Right renal pelvis (tissue), 4 donors: ENCODE measurements at regions not wholly inside any gene's neighbourhood (a gene's known extent, or its start where the extent isn't known, plus 50 kb on each side); places are given as distances from the start of the nearest gene placed in this dataset.
"Not testable (repeated sequence)": the region's sequence is repeated elsewhere in the genome, so short reads cannot be mapped to it uniquely, and the experiment has no call there.

Experiments
- DNase-seq, 4 donors: peaks; one replicate each; pipeline ENCODE4 v3.0.0-alpha.2; 2013; ENCODE audit warnings: low read depth in 4 of 4, low spot score in 3 of 4, missing footprints in 1 of 4

DNA sequence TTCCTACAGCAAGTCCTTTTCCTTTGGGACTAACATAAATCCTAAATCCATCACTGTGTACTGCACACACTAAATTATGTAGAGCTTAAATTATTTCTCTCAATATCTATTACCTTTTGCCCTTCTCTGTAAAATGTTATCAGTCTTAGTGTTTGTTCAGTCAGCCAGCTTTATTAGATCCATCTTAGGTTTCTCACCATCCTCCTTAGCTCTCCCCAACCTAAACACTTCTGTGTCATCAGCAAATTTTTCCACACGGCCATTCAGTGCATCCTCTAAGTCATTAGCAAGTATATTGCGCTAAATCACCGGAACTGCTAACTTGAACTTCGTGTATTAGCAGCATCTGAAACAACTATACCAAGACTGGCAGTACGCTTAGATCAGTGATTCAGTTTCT, 142.1 kb upstream of the ZNF438 start:
- no peak for DNase-seq

DNA sequence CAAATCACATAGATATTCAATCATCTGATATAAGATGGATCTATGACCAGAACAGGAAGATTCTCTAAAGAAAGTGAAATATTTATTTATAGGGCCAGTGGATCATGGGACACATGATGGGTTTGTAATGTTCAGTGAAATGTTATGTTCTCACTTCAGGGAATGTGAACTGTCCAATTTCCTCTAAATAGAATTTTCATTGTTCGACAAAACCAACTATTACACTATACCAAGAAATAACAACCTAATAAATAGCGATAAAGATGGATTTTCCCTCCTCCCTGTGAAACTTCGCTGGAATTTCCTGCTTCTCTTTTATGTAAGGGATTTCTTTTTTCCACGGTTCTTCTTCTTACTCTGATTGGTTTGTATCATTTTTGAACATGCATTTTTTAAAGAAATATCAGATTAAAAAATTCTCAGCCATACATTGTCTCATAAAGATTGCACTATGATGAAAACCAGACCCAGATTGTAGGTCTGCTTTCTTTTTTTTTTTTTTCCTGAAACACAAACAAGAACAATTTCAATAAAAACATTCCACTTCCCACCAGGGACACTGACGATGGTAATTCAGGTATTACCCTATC, 139.8 kb upstream of the ZEB1 start:
- DNase-seq, result no peak

DNA sequence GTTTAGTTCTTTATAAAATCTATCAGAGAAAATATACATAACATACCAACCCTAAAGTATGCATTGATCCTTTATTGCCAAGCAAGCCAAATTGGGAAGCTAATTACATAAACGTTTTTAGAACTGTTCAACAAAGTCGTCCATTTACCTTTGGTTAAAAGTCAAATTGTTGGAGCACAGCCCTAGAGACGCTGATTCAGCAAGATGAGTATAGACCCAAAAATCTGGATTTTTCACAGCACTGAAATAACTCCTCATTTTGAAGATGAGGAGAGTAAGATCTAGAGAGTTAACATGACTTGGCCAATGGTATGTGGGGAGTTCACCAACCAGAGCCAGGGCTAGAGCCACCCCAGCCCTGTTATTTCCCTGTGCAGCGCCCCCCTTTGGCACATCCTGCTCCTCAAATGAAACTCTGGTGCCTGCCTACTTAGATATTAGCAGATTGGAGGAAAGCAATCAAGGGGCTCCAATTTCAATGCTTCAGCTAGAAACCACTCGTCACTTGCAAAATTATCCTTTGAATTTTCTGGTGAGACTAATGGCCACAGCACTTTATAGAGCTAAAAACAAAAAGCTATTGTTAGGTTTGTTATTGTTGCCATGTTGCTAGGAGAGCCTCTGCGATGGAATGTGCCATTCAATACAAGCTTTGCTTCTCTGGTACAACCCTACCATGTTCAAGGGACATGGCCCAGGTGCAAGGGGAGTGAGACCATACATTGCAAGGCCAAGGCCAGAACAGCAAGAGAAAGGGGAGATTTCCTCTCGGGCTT, 132.6 kb upstream of the ZEB1 start:
- DNase-seq, result peak in 2 of 4 donors; percentile 0 to 6

DNA sequence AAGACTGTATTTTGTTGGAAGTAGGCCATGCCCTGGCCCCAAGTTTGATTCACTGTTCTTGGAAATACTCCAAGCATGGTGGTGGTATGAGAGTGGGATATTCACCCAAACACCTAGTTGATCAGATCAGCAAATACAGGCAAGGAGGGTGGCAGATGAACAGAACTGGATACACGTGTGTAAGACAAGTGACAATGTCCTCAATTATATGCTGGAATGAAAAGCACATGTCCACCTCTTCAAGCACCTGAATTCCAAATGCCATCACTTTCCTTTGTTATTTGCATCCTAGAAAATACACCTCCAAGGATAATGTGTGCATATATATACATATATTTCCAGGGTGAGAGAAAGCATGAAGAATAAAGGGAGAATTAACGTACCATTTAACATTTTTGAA, 131.8 kb upstream of the ZEB1 start:
- no peak for DNase-seq

DNA sequence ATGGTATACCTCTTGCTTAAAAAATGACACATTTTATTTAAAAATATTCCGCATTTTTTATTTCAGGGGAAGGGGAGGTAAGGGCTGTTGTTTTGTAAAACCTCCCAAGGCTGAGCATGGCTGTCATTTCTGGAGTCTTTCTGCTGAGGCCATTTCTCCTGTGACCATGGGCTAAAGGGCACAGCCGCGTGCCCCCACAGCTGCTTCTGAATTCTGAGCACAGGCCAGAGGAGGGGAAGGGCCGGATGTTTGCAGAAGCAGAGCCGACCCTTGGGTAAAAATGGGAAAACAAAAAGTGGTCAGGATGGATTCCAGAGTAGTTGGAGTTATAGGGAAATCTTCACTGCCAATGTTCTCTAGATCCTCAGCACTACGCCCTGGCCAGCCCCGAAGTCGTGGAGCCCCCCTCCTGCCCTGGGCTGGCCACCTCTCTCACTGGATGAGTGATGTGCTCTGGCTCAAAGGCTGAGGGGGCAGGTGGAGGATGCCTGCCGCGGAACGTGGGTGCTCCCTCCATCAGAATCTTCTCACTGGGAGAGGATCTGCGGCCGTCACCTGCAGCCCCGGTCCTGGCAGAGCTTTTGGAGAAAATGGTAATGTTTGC, 131.3 kb upstream of the ZEB1 start:
- no peak for DNase-seq

DNA sequence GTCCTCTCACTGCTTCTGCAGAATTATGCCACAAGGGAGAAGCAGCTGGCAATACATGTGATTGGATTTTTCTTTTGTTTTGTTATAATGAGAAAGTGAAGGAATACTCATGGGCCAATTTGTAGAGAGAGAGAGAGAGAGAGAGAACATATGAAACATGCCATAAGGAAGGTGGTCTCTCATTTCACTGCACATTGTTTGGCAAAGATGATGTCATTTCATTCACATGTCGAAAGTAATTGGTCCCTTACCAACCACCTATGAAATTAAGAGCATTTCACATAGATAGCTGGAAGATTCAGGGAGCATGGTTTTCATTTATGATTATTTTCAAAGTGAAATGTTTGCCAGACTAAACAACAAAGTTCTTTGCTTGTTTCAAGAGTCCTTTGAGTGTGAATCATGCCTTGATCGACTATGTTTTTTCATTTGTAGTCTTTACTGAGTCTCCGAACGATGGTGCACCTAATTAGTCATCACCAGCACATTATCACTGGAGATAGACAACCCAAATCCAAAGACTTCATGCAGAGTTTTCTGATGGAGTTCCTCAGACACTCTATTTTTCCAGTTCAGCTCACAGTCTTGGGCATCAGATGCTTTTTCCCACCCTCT, 130.1 kb upstream of the ZEB1 start:
- DNase-seq, result no peak

DNA sequence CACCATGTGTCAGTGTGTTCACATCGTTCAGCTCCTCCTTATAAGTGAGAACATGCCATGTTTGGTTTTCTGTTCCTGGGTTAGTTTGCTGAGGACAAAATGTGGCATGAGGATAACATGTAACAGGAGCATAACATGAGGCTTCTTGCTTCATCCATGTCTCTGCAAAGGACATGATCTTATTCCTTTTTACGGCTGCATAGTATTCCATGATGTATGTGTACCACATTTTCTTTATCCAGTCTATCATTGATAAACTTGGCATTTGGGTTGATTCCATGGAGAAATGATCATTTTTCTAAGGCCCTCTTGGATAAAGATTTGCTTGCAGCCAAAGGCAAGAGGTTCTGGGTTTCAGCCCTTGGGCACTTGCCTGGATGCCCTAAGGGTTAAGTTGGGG, 128.5 kb upstream of the ZEB1 start:
- no peak for DNase-seq

DNA sequence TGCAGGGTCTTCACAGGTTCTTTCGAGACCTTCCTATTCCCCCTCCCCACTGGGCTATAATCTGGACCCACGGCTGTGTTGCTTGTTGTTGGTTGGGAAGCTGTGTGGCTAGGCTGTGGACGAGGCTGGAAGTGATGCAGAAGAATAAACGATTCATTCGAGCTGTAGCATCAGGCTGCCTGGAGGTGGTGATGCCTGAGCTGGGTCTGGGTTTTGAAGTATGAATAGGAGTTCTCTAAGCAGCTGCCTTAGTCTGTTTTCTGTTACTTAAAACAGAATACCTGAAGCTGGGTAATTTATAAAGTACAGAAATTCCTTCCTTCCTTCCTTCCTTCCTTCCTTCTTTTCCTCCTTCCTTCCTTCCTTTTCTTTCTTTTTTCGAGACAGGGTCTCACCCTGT, 126.5 kb upstream of the ZEB1 start:
- no peak for DNase-seq

DNA sequence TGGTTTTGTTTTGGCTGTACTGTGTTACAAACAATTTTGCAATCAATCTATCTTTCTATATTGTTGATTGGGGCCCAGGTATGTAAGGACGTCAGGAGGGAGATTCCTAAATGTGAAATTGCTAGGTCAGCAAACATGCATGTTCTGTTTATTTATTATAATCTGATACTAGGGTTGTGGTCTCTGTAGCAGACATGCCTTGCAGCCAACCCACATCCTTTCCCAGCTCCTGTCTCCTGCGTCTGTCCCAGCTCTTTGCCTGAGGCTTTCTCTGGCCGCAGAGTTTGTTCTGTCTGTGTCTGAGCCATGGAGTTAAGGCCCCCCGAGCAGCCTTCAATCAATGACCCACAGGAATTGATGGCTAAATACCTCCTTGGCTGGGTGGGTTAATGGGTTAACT, 124.0 kb upstream of the ZEB1 start:
- DNase-seq, result no peak

DNA sequence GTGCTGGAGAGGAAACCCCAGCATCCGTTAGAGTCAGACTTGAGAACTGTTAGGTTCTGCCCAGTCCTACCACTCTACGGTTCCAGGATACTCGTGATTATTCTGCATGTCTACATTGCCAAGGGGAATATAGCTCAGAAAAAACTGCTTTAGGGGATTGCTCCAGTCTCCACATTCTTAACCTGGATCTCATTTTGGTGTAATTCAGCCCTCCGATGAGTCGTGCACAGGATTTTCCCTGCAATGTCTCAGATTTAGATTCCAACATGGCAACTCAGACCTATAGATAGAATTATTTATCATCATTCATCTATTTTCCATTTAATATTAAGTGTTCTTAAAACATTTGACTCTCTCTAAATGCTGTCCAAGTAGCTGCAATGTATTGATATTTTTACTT, 121.1 kb upstream of the ZEB1 start:
- DNase-seq, result no peak

DNA sequence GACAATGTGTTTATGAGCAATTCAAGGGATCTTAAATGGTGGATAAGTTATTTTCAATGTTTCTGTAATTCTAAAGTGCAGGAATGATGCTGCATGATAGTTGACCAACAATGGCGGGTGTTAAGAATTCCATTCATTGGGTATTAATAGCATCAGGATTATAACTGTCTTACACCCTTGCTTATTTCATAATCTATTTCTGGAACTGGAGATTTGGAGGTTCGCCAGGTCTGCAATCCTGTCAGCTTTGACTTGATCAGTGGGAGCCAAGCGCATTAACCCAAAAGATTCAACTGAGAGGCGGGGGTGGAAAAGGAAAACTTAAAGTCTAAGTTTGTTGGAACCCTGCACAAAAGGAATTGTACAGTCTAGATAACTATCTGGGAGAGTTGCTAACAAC, 114.9 kb upstream of the ZEB1 start:
- DNase-seq, result no peak

DNA sequence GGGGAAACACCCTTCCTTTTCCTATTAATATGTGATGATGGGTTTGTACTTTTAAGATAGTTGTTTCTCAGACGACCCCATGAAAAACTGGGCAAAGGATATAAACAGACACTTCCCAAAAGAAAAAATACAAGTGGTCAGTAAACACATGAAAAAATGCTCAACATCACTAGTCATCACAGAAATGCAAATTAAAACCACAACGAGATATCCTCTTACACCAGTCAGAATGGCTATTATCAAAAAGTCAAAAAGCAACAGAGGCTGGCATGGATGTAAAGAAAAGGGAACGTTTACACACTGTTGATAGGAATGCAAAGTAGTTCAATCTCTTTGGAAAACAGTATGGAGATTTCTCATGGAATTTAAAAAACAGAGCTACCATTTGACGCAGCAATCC, 111.4 kb upstream of the ZEB1 start:
- DNase-seq, result no peak

DNA sequence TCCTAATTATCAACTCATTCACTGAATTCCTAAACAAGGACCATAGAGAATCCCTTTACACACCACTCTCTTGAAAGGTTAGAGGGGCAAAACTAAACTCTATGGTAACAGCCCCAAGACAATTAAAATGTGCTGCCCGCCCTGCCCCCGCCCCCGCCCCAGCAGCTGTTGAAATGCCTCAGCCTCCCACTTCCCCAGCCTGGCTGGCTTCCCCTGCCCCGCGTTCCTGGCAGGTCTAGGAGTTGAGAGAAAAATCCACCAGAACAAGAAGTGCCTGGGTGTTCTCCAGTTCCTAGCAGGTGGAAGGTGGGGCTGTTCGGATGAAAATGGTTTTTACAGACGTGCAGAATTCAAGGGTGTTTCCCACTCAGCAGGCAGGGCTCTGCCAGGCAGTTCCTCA, 109.5 kb upstream of the ZEB1 start:
- DNase-seq, result no peak

DNA sequence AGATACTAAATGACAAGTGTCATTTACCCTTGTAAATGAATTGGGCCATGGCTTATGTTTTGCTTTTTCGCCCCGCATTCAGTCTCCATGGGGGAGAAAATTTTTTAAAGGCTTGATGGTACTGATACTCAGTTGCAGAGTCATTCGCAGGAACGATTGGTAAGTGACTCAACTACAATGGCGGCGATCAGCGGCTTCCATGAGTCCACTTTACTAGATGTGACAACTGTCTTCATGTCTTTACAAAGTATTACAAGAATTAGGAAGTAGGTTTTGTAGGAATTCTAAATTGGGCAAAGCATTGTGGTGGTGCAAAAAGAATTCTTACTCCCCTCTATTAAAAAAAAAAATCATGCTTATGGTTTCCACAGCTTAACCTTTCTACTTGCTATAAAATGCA, 108.8 kb upstream of the ZEB1 start:
- DNase-seq, result no peak

DNA sequence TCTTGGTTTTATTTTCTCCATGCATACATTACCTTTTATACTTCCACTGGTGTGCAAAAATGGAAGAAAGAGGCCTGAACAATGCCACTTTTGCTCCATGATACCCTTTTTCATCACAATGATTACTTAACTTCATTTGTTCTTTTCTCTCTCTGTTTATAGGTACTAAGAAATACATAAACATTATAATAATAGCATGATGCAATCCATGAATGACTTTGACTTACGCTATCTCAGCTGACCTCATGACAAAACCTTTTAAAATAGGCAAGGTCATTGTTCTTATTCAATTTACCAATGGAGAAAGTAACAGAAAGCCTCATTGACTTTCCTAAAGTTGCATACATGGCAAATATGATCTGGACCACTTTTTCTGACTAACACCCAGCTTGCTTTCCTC, 105.1 kb upstream of the ZEB1 start:
- no peak for DNase-seq

DNA sequence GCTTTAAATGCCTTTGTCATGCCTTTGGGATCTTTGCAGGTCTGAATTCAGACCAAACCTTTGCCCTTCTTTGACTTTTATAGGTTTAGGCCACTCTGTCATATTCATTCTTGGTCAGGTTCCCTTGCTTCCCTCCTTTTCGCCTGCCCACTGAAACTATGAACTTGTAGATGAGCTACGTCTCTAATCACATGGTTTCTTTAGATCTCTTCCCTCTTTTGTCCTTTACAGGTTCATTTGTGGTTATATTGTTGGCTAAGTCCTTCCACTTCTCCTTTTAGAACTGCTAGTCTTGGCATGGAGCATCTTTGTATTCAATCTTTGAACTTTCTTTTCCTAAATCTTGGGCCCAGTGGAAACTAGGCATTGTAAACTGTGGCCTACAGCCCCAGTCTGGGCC, 104.0 kb upstream of the ZEB1 start:
- DNase-seq, result no peak

DNA sequence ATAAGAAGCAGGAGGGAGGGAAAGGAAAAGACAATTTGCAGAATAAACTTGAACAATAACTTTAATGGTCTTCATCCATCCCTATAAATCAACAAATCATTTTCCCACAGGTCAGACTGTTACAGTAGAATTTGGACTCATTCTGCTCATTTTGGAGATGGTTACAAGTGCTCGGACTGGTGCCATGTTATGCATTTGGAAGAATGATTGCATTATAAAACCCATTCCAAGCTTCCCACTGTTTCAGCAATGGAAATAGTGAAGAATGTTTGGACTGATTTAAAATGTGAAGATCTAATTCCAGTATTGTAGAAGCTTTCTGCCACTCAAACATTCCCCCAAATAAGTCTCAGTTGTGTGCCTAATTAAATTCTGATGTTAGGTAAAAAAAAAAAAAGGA, 99.7 kb upstream of the ZEB1 start:
- DNase-seq, result no peak

DNA sequence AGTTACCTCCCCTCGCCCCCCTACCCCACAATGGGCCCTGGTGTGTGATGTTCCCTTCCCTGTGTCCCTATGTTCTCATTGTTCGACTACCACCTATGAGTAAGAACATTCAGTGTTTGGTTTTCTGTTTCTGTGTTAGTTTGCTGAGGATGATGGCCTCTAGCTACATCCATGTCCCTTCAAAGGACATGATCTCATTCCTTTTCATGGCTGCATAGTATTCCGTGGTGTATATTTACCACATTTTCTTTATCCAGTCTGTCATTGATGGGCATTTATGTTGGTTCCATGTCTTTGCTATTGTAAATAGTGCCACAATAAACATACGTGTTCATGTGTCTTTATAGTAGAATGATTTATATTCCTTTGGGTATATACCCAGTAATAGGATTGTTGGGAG, 90.2 kb upstream of the ZEB1 start:
- DNase-seq, result not testable (repeated sequence)

DNA sequence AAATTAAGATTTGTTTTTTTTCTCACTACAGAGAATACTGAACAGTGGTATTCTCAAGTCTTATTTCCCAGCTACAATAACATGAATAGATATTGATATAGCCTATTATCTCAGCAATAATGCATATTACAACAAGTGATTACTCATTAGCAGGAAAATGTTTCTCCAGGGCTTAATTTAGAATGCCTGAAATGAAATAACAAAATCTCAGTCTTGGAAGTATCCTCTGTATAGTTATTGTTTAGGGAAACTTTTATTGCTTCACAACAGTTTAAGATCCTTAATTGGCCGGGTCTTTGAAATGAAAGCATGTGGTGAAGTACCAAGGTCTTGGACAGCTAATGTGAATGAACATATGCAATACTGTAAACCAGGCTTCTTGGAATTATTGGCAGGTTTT, 79.1 kb upstream of the ZEB1 start:
- no peak for DNase-seq

DNA sequence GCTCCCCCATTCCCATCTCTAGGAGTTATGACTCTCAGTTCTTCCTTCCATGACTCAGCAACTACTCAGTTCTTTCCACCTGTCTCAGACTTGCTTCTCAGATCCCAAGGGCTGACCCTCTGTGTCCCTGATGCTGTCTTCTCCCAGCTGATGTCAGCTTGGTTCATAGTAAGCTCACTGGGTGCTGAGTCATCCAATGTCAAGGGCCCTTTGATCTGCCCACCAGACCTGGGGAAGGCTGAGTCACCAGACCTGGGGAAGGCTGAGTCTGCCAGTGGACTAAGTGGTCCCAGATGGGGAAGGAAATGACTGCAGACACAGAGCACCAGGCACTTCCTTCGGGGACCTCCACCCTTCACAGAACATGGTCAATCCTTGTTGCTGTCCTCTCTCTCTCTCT, 76.1 kb upstream of the ZEB1 start:
- no peak for DNase-seq

DNA sequence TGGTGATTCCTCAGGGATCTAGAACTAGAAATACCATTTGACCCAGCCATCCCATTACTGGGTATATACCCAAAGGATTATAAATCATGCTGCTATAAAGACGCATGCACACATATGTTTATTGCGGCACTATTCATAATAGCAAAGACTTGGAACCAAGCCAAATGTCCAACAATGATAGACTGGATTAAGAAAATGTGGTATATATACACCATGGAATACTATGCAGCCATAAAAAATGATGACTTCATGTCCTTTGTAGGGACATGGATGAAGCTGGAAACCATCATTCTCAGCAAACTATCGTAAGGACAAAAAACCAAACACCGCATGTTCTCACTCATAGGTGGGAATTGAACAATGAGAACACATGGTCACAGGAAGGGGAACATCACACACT, 67.9 kb upstream of the ZEB1 start:
- not testable (repeated sequence) for DNase-seq

DNA sequence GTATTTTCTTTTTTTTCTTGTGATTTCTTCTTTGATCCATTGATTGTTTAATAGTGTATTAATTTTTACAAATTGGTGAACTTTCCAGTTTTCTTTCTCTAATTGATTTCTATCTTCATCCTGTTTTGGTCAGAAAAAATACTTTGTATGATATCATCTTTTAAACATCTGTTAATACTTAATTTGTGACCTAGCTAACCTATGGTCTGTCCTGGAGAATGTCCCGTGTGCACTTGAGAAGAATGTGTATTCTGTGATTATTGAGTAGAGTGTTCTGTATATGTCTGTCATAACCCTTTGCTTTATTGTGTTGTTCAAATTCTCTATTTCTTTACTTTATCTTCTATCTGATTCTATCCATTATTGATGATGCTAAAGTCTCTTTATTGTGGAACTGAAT, 65.8 kb upstream of the ZEB1 start:
- no peak for DNase-seq
